HEK293 (cell line): ENCODE measurements at regions not wholly inside any gene's neighbourhood (a gene's known extent, or its start where the extent isn't known, plus 50 kb on each side); places are given as distances from the start of the nearest gene placed in this dataset.

Experiments used
- CTCF ChIA-PET: fragments of 350-600 bp; formaldehyde crosslinking; extraction: SDS; loops from one replicate; lab custom pipeline; 2021; ENCODE audit warnings: antibody characterized with exemption; lab: Yijun Ruan, JAX
- POLR2A ChIA-PET: fragments of 300-600 bp; formaldehyde crosslinking; extraction: SDS; loops from one replicate; lab custom pipeline; 2020; ENCODE audit warnings: antibody characterized with exemption, inconsistent platforms; lab: Yijun Ruan, JAX
- H3K27ac ChIP-seq: fragments of 200-500 bp; sonication (Bioruptor generic); 2 replicates; pipeline ENCODE4 v1.5.1; 2014; ENCODE audit warnings: low read depth, low read length, control low read depth, inconsistent platforms; ENCODE audit errors: extremely low read depth
- H3K36me3 ChIP-seq, 2 experiments: fragments of 200-500 bp in 1 of 2; sonication (Bioruptor generic) in 1 of 2; 1 replicate in 1 of 2; 2 replicates in 1 of 2; pipeline ENCODE4 v1.5.1; 2014 to 2017; ENCODE audit warnings: inconsistent platforms in 2 of 2, low read length in 2 of 2; ENCODE audit not compliant: control insufficient read depth in 2 of 2, insufficient read depth in 1 of 2
- H3K4me1 ChIP-seq: fragments of 200-500 bp; sonication (Bioruptor generic); 2 replicates; pipeline ENCODE4 v1.5.1; 2014; ENCODE audit warnings: mild to moderate bottlenecking, low read length, inconsistent platforms; ENCODE audit not compliant: control insufficient read depth, insufficient read depth
- H3K4me3 ChIP-seq: 2 replicates; pipeline ENCODE4 v1.5.1; 2011; ENCODE audit warnings: low read depth, mild to moderate bottlenecking, control low read depth, low read length, moderate library complexity
- H3K9me3 ChIP-seq: fragments of 200-500 bp; sonication (Bioruptor generic); 2 replicates; pipeline ENCODE4 v1.5.1; 2014; ENCODE audit warnings: low read depth, low read length, inconsistent platforms; ENCODE audit not compliant: control insufficient read depth, insufficient read depth
- FEZF1 ChIP-seq: fragments of 450-650 bp; formaldehyde crosslinking; IDR thresholded peaks from 2 replicates; pipeline ENCODE4 v1.5.1; 2016; ENCODE audit warnings: missing biosample characterization, missing genetic modification characterization
- HOXA7 ChIP-seq: sonication (generic); formaldehyde crosslinking; IDR thresholded peaks from 2 replicates; pipeline ENCODE4 v1.8.1; 2022; ENCODE audit warnings: missing genetic modification reagents, borderline replicate concordance
- HOXD13 ChIP-seq: sonication (generic); formaldehyde crosslinking; IDR thresholded peaks from 2 replicates; pipeline ENCODE4 v1.8.0; 2022; ENCODE audit warnings: missing genetic modification reagents, borderline replicate concordance
- MZF1 ChIP-seq: fragments of 450-650 bp; formaldehyde crosslinking; IDR thresholded peaks from 2 replicates; pipeline ENCODE4 v1.5.1; 2017; ENCODE audit warnings: missing biosample characterization, missing genetic modification characterization, borderline replicate concordance
- PRDM6 ChIP-seq: fragments of 450-650 bp; formaldehyde crosslinking; IDR thresholded peaks from 2 replicates; pipeline ENCODE4 v1.5.1; 2017; ENCODE audit warnings: missing biosample characterization, missing genetic modification characterization
- ZBTB11 ChIP-seq: fragments of 450-650 bp; formaldehyde crosslinking; conservative IDR thresholded peaks from 2 replicates; pipeline ENCODE4 v1.5.1; 2016; ENCODE audit warnings: low read depth, missing biosample characterization, missing genetic modification characterization
- ZFP41 ChIP-seq: fragments of 450-650 bp; formaldehyde crosslinking; IDR thresholded peaks from 2 replicates; pipeline ENCODE4 v1.5.1; 2016; ENCODE audit warnings: missing biosample characterization, missing genetic modification characterization, borderline replicate concordance
- ZFP69B ChIP-seq: fragments of 450-650 bp; formaldehyde crosslinking; IDR thresholded peaks from 2 replicates; pipeline ENCODE4 v1.5.1; 2016; ENCODE audit warnings: missing biosample characterization, missing genetic modification characterization
- ZNF132 ChIP-seq: fragments of 450-650 bp; formaldehyde crosslinking; IDR thresholded peaks from 2 replicates; pipeline ENCODE4 v1.5.1; 2017; ENCODE audit warnings: missing biosample characterization, missing genetic modification characterization, borderline replicate concordance
- ZNF157 ChIP-seq: fragments of 450-650 bp; formaldehyde crosslinking; IDR thresholded peaks from 2 replicates; pipeline ENCODE4 v1.5.1; 2016; ENCODE audit warnings: missing biosample characterization, missing genetic modification characterization
- ZNF174 ChIP-seq: fragments of 450-650 bp; formaldehyde crosslinking; IDR thresholded peaks from 2 replicates; pipeline ENCODE4 v1.5.0; 2017; ENCODE audit warnings: missing biosample characterization, mild to moderate bottlenecking, missing genetic modification characterization
- ZNF2 ChIP-seq: fragments of 450-650 bp; formaldehyde crosslinking; IDR thresholded peaks from 2 replicates; pipeline ENCODE4 v1.5.1; 2016; ENCODE audit warnings: missing biosample characterization, missing genetic modification characterization
- ZNF214 ChIP-seq: fragments of 450-650 bp; formaldehyde crosslinking; IDR thresholded peaks from 2 replicates; pipeline ENCODE4 v1.5.1; 2017; ENCODE audit warnings: missing biosample characterization, mild to moderate bottlenecking, missing genetic modification characterization, borderline replicate concordance
- ZNF391 ChIP-seq: fragments of 450-650 bp; formaldehyde crosslinking; IDR thresholded peaks from 2 replicates; pipeline ENCODE4 v1.5.1; 2016; ENCODE audit warnings: low read depth, missing biosample characterization, missing genetic modification characterization, borderline replicate concordance
- ZNF449 ChIP-seq: fragments of 450-650 bp; formaldehyde crosslinking; IDR thresholded peaks from 2 replicates; pipeline ENCODE4 v1.5.1; 2017; ENCODE audit warnings: missing biosample characterization, mild to moderate bottlenecking, missing genetic modification characterization, moderate library complexity
- ZNF473 ChIP-seq: fragments of 450-650 bp; formaldehyde crosslinking; IDR thresholded peaks from 2 replicates; pipeline ENCODE4 v1.5.1; 2017; ENCODE audit warnings: missing biosample characterization, missing genetic modification characterization
- ZNF48 ChIP-seq: fragments of 450-650 bp; formaldehyde crosslinking; IDR thresholded peaks from 2 replicates; pipeline ENCODE4 v1.5.1; 2016; ENCODE audit warnings: missing biosample characterization, missing genetic modification characterization
- ZNF514 ChIP-seq: fragments of 450-650 bp; formaldehyde crosslinking; IDR thresholded peaks from 2 replicates; pipeline ENCODE4 v1.5.1; 2016; ENCODE audit warnings: missing biosample characterization, missing genetic modification characterization
- ZNF561 ChIP-seq: fragments of 450-650 bp; IDR thresholded peaks from 2 replicates; pipeline ENCODE4 v1.5.1; 2018; ENCODE audit warnings: missing biosample characterization, missing genetic modification characterization, borderline replicate concordance
- ZNF677 ChIP-seq: fragments of 450-650 bp; IDR thresholded peaks from 2 replicates; pipeline ENCODE4 v1.5.0; 2018; ENCODE audit warnings: missing biosample characterization, mild to moderate bottlenecking, missing genetic modification characterization, moderate library complexity
- ZNF768 ChIP-seq: fragments of 450-650 bp; formaldehyde crosslinking; IDR thresholded peaks from 2 replicates; pipeline ENCODE4 v1.5.1; 2018; ENCODE audit warnings: missing biosample characterization, mild to moderate bottlenecking, missing genetic modification characterization
- ZNF792 ChIP-seq: fragments of 450-650 bp; formaldehyde crosslinking; IDR thresholded peaks from 2 replicates; pipeline ENCODE4 v1.5.1; 2016; ENCODE audit warnings: missing biosample characterization, missing genetic modification characterization
- ZNF830 ChIP-seq: fragments of 450-650 bp; IDR thresholded peaks from 2 replicates; pipeline ENCODE4 v1.5.0; 2018; ENCODE audit warnings: missing biosample characterization, missing genetic modification characterization, low read depth, mild to moderate bottlenecking, moderate library complexity
- TF ChIP-seq, protein P1 (sequence below): fragments of 450-650 bp; formaldehyde crosslinking; IDR thresholded peaks from 2 replicates; pipeline ENCODE4 v1.5.1; 2016; ENCODE audit warnings: missing biosample characterization, missing genetic modification characterization
- TF ChIP-seq, protein P2 (sequence below): fragments of 450-650 bp; formaldehyde crosslinking; IDR thresholded peaks from 2 replicates; pipeline ENCODE4 v1.5.1; 2016; ENCODE audit warnings: missing biosample characterization, missing genetic modification characterization

GRCh38 chr17:70622368-70623260 is 453.3 kb downstream of the KCNJ2 start (continued):
- 0 out of 2 replicates have a peak, but pooled peaks have one; percentile 8 for TF ChIP-seq ZBTB11 (tag by site-specific recombination)
- TF ChIP-seq, protein P1, sequence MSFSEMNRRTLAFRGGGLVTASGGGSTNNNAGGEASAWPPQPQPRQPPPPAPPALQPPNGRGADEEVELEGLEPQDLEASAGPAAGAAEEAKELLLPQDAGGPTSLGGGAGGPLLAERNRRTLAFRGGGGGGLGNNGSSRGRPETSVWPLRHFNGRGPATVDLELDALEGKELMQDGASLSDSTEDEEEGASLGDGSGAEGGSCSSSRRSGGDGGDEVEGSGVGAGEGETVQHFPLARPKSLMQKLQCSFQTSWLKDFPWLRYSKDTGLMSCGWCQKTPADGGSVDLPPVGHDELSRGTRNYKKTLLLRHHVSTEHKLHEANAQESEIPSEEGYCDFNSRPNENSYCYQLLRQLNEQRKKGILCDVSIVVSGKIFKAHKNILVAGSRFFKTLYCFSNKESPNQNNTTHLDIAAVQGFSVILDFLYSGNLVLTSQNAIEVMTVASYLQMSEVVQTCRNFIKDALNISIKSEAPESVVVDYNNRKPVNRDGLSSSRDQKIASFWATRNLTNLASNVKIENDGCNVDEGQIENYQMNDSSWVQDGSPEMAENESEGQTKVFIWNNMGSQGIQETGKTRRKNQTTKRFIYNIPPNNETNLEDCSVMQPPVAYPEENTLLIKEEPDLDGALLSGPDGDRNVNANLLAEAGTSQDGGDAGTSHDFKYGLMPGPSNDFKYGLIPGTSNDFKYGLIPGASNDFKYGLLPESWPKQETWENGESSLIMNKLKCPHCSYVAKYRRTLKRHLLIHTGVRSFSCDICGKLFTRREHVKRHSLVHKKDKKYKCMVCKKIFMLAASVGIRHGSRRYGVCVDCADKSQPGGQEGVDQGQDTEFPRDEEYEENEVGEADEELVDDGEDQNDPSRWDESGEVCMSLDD (tag by site-specific recombination) = peak; percentile 38; the same call in 1 of the 2 replicates
- TF ChIP-seq ZNF792 (tag by site-specific recombination) = no peak
- no peak for TF ChIP-seq ZNF473
- 0 out of 2 replicates have a peak, but pooled peaks have one; percentile 58 for TF ChIP-seq MZF1
- no peak for TF ChIP-seq ZNF768 (tag by site-specific recombination)
- TF ChIP-seq, protein P2, sequence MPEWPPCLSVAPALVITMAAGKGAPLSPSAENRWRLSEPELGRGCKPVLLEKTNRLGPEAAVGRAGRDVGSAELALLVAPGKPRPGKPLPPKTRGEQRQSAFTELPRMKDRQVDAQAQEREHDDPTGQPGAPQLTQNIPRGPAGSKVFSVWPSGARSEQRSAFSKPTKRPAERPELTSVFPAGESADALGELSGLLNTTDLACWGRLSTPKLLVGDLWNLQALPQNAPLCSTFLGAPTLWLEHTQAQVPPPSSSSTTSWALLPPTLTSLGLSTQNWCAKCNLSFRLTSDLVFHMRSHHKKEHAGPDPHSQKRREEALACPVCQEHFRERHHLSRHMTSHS (tag by site-specific recombination) = no peak
- TF ChIP-seq HOXD13 (CRISPR knock-in tag) = no peak
- no peak for TF ChIP-seq FEZF1 (tag by site-specific recombination)
- no peak for TF ChIP-seq ZNF174 (tag by site-specific recombination)
- TF ChIP-seq ZNF132 = no peak
- no peak for TF ChIP-seq ZNF677 (tag by site-specific recombination)
- TF ChIP-seq ZNF449 (tag by site-specific recombination) = no peak
- TF ChIP-seq ZNF561 = no peak
- no peak for TF ChIP-seq ZNF214 (tag by site-specific recombination)
- TF ChIP-seq ZNF391 (tag by site-specific recombination) = no peak

DNA sequence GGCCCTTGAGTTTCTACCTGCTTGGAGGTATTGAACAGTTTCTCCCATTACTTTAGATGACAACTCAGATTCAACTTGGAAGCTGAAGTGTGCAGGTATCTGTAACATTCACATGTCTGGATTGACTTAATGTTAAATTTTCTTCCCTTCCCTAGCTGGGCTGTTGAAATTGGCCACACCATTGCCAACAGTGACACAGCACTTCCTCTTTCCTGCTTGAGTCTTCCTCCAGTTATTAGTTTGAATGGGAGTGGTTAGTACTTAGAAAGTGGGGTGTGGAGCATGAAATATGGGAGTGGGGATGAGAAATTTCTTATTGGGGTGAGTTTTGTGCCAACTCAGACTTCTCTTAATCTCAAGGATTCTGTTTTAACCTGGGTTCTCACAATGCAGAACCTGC is 454.9 kb downstream of the KCNJ2 start:
- ChIA-PET CTCF (interaction anchor here (0.6 to 0.9 kb wide), 4 partner anchors 8 to 1283 kb away, joined by 3 read pairs; no protein-coding TSS in a partner anchor), POLR2A (no interaction called here)
- H3K4me1 ChIP-seq = no peaks in the 10 kb centered on the region
- no peak overlapping the region for H3K4me3 ChIP-seq
- H3K27ac ChIP-seq = no peak overlapping the region
- TF ChIP-seq ZNF2 (tag by site-specific recombination) = no peak
- no peak for TF ChIP-seq PRDM6 (tag by site-specific recombination)
- no peak for TF ChIP-seq ZFP69B (tag by site-specific recombination)
- no peak for TF ChIP-seq ZNF830 (tag by site-specific recombination)
- TF ChIP-seq MZF1 = no peak
- TF ChIP-seq ZNF48 (tag by site-specific recombination) = no peak
- no peak for TF ChIP-seq ZFP41 (tag by site-specific recombination)
- TF ChIP-seq ZNF514 (tag by site-specific recombination) = no peak
- TF ChIP-seq ZNF157 (tag by site-specific recombination) = no peak
- no peak for TF ChIP-seq HOXA7 (CRISPR knock-in tag)
- no peaks in the 10 kb centered on the region for H3K9me3 ChIP-seq
- H3K36me3 ChIP-seq = no peaks in the 10 kb centered on the region
